HFFc6 (cell line): ENCODE measurements at regions not wholly inside any gene's neighbourhood (a gene's known extent, or its start where the extent isn't known, plus 50 kb on each side); places are given as distances from the start of the nearest gene placed in this dataset.

Experiments used
- DNase-seq: peaks from one replicate; pipeline ENCODE4 v3.0.0-alpha.2; 2018
- H3K27ac Mint-ChIP-seq: 2 replicates; pipeline ENCODE4 v1.8.0; 2020; ENCODE audit warnings: mild to moderate bottlenecking, mixed read lengths
- H3K27me3 Mint-ChIP-seq: 2 replicates; pipeline ENCODE4 v1.8.0; 2021; ENCODE audit warnings: mild to moderate bottlenecking, moderate library complexity, mixed read lengths; ENCODE audit not compliant: insufficient read depth
- H3K36me3 Mint-ChIP-seq: 2 replicates; pipeline ENCODE4 v1.8.0; 2021; ENCODE audit warnings: low read depth, mixed read lengths
- H3K4me1 Mint-ChIP-seq: 2 replicates; pipeline ENCODE4 v1.8.0; 2020; ENCODE audit warnings: low read depth, mixed read lengths
- H3K4me3 Mint-ChIP-seq: 2 replicates; pipeline ENCODE4 v1.8.0; 2020; ENCODE audit warnings: mild to moderate bottlenecking, moderate library complexity, mixed read lengths
- H3K9me3 Mint-ChIP-seq: 2 replicates; pipeline ENCODE4 v1.8.0; 2020; ENCODE audit warnings: mild to moderate bottlenecking, mixed read lengths
- TF ChIP-seq, protein P1 (sequence below): fragments of 200-600 bp; sonication (generic); IDR thresholded peaks from 2 replicates; pipeline ENCODE4 v1.5.0; 2021; ENCODE audit warnings: antibody characterized with exemption, mild to moderate bottlenecking

DNA sequence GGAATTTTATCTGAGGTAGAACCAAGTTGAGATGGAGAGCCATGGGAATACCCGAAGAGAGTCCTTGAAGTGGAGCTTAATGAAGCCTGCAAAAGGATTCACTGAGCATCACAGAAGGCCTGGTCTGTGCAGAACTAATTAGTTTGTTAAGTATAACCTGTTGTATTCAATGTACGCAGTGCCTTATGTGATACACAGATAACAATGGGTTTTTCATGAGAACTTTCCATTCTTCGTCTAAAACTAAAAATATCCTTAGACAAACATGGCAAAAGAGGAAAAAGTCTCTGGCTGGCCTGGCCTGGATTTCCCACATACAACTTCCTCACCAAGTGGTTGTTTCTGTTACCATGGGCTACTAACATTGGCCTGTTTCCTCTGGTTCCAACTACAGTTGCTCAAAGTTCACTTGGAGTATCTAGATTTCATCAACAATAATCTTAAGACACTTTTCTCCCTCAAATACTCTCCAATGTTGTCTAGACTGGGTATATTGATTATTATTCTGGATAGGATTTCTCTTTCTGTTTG lies 237.6 kb upstream of the ZNF462 start:
- no peak overlapping the region for H3K4me3 Mint-ChIP-seq
- H3K9me3 Mint-ChIP-seq = peaks cover 39% of the 10 kb centered on the region
- TF ChIP-seq, protein P1, sequence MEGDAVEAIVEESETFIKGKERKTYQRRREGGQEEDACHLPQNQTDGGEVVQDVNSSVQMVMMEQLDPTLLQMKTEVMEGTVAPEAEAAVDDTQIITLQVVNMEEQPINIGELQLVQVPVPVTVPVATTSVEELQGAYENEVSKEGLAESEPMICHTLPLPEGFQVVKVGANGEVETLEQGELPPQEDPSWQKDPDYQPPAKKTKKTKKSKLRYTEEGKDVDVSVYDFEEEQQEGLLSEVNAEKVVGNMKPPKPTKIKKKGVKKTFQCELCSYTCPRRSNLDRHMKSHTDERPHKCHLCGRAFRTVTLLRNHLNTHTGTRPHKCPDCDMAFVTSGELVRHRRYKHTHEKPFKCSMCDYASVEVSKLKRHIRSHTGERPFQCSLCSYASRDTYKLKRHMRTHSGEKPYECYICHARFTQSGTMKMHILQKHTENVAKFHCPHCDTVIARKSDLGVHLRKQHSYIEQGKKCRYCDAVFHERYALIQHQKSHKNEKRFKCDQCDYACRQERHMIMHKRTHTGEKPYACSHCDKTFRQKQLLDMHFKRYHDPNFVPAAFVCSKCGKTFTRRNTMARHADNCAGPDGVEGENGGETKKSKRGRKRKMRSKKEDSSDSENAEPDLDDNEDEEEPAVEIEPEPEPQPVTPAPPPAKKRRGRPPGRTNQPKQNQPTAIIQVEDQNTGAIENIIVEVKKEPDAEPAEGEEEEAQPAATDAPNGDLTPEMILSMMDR = no peak
- H3K27me3 Mint-ChIP-seq = peaks cover 4% of the 10 kb centered on the region; the same call in 1 of the 2 replicates
- H3K4me1 Mint-ChIP-seq = no peaks in the 10 kb centered on the region
- DNase-seq = no peak
- H3K27ac Mint-ChIP-seq = no peak overlapping the region
- no peaks in the 10 kb centered on the region; the same call in 1 of the 2 replicates for H3K36me3 Mint-ChIP-seq

DNA sequence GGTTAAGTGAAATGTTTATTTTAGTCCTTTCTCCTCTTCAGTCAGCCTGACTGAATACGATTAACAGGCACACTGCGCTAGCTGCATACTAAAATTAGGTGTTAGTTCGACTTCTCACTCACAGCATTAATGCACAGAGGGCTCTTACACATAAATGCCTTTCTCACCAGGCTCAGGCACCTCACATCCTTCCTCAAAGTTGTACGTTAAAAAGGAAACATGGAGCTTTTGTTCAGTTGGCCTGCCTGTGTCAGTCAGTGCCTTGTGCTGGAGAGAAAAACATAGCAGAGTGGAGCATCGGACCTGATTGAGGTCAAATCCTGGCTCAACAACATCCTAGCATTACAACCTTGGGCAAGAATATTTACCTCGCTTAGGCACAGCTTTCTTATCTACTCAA lies 236.0 kb upstream of the ZNF462 start:
- Mint-ChIP-seq H3K4me1 (no peaks in the 10 kb centered on the region), H3K4me3 (no peak overlapping the region), H3K27ac (no peak overlapping the region), H3K36me3 (no peaks in the 10 kb centered on the region; the same call in 1 of the 2 replicates), H3K27me3 (no peaks in the 10 kb centered on the region), H3K9me3 (peaks cover 33% of the 10 kb centered on the region)
- TF ChIP-seq, protein P1 = no peak
- no peak for DNase-seq

DNA sequence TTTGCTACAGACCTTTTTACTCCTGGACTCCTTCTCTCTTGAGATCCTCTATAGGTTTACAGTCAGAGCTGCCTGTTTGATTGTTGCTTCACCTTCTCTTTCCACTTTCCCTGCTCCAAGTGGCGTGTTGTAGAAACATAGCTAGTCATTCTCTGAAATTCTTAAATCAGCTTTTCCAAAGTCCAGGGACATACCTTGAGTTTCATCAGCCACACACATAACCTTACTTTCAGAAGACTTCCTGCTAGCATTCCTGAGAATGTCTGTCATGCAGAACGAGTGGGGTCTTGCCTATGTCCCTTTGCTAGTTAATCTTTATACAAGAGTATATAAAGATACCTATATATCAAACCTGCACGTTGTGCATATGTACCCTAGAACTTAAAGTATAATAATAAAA lies 230.3 kb upstream of the ZNF462 start:
- Mint-ChIP-seq H3K4me3 (no peak overlapping the region), H3K4me1 (no peaks in the 10 kb centered on the region), H3K27ac (no peak overlapping the region), H3K9me3 (peaks cover 34% of the 10 kb centered on the region), H3K27me3 (no peaks in the 10 kb centered on the region), H3K36me3 (no peaks in the 10 kb centered on the region)
- TF ChIP-seq, protein P1 = no peak
- DNase-seq = no peak

DNA sequence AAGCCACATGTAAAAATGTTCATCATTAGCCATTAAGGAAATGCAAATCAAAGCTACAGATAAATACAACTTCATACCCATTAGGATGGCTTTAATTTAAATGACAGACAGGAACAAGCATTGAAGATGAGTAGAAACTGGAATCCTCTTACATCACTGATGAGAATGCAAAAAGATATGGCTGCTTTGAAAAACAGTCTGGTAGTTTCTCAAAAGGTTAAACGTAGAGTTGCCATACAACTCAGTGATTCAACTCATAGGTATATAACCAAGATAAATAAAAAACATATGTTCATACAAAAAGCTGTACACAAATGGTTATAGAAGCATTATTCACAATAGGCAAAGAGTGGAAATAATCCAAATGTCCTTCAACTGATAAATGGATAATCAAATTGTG lies 228.8 kb upstream of the ZNF462 start:
- DNase-seq = no peak
- H3K4me3 Mint-ChIP-seq = no peak overlapping the region
- peaks cover 21% of the 10 kb centered on the region for H3K9me3 Mint-ChIP-seq
- H3K27ac Mint-ChIP-seq = no peak overlapping the region
- no peaks in the 10 kb centered on the region for H3K27me3 Mint-ChIP-seq
- no peaks in the 10 kb centered on the region for H3K36me3 Mint-ChIP-seq
- TF ChIP-seq, protein P1 = no peak
- H3K4me1 Mint-ChIP-seq = no peaks in the 10 kb centered on the region

DNA sequence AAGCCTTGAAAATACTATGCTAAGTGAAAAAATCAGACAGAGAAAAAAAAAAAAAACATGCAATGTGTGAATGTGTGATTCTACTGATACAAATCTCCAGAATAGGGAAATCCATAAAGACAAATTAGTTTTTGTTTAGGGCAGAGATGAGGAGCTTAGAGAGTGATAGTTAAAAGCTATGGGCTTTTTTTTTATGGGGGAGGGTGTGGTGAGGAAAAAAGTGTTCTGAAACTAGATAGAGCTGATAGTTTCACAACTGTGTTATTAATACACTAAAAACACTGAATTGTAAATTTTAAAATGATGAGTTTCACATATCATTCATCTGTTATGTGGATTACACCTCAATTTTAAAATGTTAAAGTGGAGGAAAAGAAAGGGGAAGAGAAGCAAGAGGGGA lies 228.3 kb upstream of the ZNF462 start:
- no peak overlapping the region for H3K27ac Mint-ChIP-seq
- peaks cover 17% of the 10 kb centered on the region for H3K9me3 Mint-ChIP-seq

More for the DNA sequence above, 228.3 kb upstream of the ZNF462 start:
- Mint-ChIP-seq H3K4me3 (no peak overlapping the region), H3K4me1 (no peaks in the 10 kb centered on the region), H3K36me3 (no peaks in the 10 kb centered on the region), H3K27me3 (no peaks in the 10 kb centered on the region)
- TF ChIP-seq, protein P1 = no peak
- no peak for DNase-seq
